ENCODE measurements at regions not wholly inside any gene's neighbourhood (a gene's known extent, or its start where the extent isn't known, plus 50 kb on each side); places are given as distances from the start of the nearest gene placed in this dataset.

DNA sequence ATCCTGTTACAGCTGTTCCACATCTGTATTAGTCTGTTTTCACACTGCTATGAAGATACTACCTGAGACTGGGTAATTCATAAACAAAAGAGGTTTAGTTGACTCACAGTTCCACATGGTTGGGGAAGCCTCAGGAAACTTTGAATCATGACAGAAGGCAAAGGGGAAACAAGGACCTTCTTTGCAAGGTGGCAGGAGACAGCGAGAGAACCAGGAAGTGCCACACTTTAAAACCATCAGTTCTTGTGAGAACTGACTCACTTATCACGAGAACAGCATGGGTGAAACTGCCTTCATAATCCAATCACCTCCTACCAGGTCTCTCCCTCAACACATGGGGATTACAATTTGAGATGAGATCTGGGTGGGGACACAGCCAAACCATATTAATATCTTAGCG, 110.3 kb upstream of the TRABD2B start:
- H3K27me3 ChIP-seq (ENCODE audit: control insufficient read depth, insufficient read depth, low read length), result no peaks in the 10 kb centered on the region
- no peak overlapping the region for H3K4me3 ChIP-seq (ENCODE audit: low read length)
- WGBS (ENCODE audit: insufficient coverage, low lambda C conversion rate), result no CpG with 5 or more reads among the region's 3 CpGs
- peak in 1 of 2 donors; percentile 26 for DNase-seq
- H3K4me1 ChIP-seq (ENCODE audit: control insufficient read depth, insufficient read depth, low read length), result peaks cover 7% of the 10 kb centered on the region
- no peak overlapping the region for H3K27ac ChIP-seq (ENCODE audit: low read length)
- no peaks in the 10 kb centered on the region for H3K9me3 ChIP-seq (ENCODE audit: control insufficient read depth, low read depth, low read length)
- H3K36me3 ChIP-seq (ENCODE audit: control insufficient read depth, insufficient read depth, low read length), result no peaks in the 10 kb centered on the region

DNA sequence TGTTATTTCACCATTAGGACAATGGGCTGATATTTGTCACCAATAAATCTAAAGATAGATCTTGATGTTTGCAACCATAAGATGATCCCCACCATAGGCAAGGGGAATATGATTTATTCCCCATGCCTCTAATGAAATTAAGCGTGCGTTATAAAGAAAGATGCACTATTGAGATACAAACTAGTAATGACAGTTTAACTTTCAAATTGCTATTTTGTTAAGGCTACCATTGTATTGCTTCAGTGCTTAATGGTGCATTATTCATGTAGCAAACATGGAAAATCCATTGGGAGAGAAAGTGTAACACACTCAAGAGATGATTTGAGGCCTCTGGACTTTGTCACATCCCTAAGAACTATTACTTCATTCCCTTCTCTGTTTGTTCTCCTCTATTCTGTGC, 108.9 kb upstream of the TRABD2B start:
- DNase-seq, result no peak
- Histone ChIP-seq H3K4me3 (ENCODE audit: low read length) (no peak overlapping the region), H3K36me3 (ENCODE audit: control insufficient read depth, insufficient read depth, low read length) (no peaks in the 10 kb centered on the region), H3K4me1 (ENCODE audit: control insufficient read depth, insufficient read depth, low read length) (peaks cover 7% of the 10 kb centered on the region), H3K9me3 (ENCODE audit: control insufficient read depth, low read depth, low read length) (no peaks in the 10 kb centered on the region), H3K27me3 (ENCODE audit: control insufficient read depth, insufficient read depth, low read length) (no peaks in the 10 kb centered on the region), H3K27ac (ENCODE audit: low read length) (no peak overlapping the region)
- WGBS (ENCODE audit: insufficient coverage, low lambda C conversion rate), result no CpG with 5 or more reads among the region's 2 CpGs

DNA sequence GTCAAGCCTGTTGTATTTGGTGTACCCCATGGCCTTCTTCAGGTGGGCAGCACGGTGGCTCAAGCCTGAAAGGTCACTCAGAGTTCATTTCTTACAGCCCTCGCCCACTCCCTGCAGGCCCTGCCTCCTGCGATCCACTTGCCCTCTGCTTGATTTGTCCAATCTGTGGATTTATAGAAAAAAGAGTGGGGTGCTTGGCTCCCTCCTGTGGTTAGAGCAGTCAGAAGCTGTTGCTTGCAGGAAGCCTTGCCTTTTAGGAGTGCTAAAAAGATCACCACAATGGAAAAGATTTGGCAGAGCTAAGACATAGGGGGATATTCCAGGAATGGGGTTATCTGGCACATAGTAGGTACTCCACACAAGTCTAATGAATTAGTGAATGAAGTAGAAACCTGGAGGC, 108.0 kb upstream of the TRABD2B start:
- Histone ChIP-seq H3K4me3 (ENCODE audit: low read length) (no peak overlapping the region), H3K4me1 (ENCODE audit: control insufficient read depth, insufficient read depth, low read length) (peaks cover 7% of the 10 kb centered on the region), H3K36me3 (ENCODE audit: control insufficient read depth, insufficient read depth, low read length) (no peaks in the 10 kb centered on the region), H3K9me3 (ENCODE audit: control insufficient read depth, low read depth, low read length) (no peaks in the 10 kb centered on the region), H3K27ac (ENCODE audit: low read length) (no peak overlapping the region), H3K27me3 (ENCODE audit: control insufficient read depth, insufficient read depth, low read length) (no peaks in the 10 kb centered on the region)
- no peak for DNase-seq
- no CpG with 5 or more reads among the region's 3 CpGs for WGBS (ENCODE audit: insufficient coverage, low lambda C conversion rate)

DNA sequence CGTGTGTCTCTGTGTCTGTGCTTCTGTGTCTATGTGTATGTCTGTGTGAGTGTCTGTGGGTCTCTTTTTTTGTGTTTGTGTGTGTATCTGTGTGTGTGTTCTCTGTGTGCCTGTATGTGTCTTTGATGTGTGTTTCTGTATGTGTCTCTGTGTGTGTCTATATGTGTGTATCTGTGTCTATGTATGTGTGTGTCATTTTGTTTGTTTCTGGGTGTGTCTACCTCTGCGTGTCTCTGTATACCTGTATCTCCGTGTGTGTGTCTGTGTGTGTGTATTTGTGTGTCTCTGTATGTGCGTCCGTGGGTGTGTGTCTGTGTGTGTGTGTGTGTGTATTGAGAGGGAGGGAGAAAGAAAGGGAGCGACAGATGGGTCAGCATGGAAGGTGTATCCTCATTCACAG, 106.3 kb upstream of the TRABD2B start:
- Histone ChIP-seq H3K4me3 (ENCODE audit: low read length) (no peak overlapping the region), H3K36me3 (ENCODE audit: control insufficient read depth, insufficient read depth, low read length) (no peaks in the 10 kb centered on the region), H3K4me1 (ENCODE audit: control insufficient read depth, insufficient read depth, low read length) (peaks cover 7% of the 10 kb centered on the region), H3K27me3 (ENCODE audit: control insufficient read depth, insufficient read depth, low read length) (no peaks in the 10 kb centered on the region), H3K27ac (ENCODE audit: low read length) (no peak overlapping the region), H3K9me3 (ENCODE audit: control insufficient read depth, low read depth, low read length) (no peaks in the 10 kb centered on the region)
- WGBS (ENCODE audit: insufficient coverage, low lambda C conversion rate), result no CpG with 5 or more reads among the region's 6 CpGs
- DNase-seq, result no peak

DNA sequence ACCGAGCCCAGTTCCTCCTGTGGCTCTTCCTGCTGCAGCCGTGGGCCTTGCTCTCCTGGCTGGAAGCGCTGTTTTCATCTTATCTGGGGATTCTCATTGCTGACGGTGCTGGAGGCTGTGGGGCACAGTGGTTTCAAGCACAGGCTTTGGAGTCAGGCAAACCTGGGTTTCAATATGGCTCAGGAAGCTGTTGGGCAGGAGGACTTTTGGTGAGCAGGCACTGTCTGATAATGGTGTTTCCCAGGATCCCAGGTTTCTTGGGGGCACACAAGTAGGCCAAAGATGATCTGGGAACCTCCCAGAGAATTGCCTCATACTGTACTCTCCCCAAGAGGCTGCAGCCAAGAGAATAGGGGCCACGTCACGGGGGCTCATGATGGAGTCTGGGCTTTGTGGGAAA, 105.6 kb upstream of the TRABD2B start:
- H3K27me3 ChIP-seq (ENCODE audit: control insufficient read depth, insufficient read depth, low read length), result no peaks in the 10 kb centered on the region
- H3K4me1 ChIP-seq (ENCODE audit: control insufficient read depth, insufficient read depth, low read length), result peaks cover 7% of the 10 kb centered on the region
- no CpG with 5 or more reads among the region's 6 CpGs for WGBS (ENCODE audit: insufficient coverage, low lambda C conversion rate)

DNA sequence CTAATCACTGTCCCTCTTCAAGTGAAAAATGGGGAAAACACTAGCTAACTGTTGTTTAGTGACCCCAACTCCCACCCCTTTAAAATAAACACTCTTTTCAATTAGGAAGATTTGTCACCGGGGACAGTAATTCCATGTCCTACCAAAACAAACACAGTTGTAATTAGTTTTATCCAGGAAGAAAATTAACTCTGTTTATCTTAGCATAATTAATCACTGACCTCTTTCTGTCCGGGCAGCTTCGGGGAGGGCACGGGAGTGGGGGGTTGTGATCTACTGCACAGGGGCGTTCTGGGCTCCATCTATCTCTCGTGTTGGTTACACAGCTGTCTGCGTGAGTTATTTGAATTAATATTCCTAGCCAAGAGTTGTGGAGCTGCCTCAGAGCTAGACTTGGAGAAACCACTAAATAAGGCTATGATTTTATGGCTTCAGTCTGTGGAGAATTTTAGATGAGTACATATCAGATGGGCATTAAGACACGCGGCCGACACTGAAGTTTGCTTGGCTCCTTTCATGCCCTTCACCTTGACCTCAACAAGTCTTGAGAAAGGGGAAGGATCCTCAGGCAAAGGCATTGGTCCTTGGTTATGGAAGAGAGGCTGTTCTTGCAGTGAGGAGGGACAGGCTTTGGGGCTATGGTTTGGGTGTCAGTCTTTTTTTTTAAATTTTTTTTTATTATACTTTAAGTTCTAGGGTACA, 102.0 kb upstream of the TRABD2B start:
- no CpG with 5 or more reads among the region's 10 CpGs for WGBS (ENCODE audit: insufficient coverage, low lambda C conversion rate)
- DNase-seq, result no peak
- Histone ChIP-seq H3K36me3 (ENCODE audit: control insufficient read depth, insufficient read depth, low read length) (no peaks in the 10 kb centered on the region), H3K9me3 (ENCODE audit: control insufficient read depth, low read depth, low read length) (no peaks in the 10 kb centered on the region), H3K4me1 (ENCODE audit: control insufficient read depth, insufficient read depth, low read length) (no peaks in the 10 kb centered on the region), H3K27ac (ENCODE audit: low read length) (no peak overlapping the region), H3K27me3 (ENCODE audit: control insufficient read depth, insufficient read depth, low read length) (no peaks in the 10 kb centered on the region), H3K4me3 (ENCODE audit: low read length) (no peak overlapping the region)

More for the DNA sequence above, 105.6 kb upstream of the TRABD2B start:
- no peaks in the 10 kb centered on the region for H3K36me3 ChIP-seq (ENCODE audit: control insufficient read depth, insufficient read depth, low read length)
- no peak overlapping the region for H3K27ac ChIP-seq (ENCODE audit: low read length)
- no peaks in the 10 kb centered on the region for H3K9me3 ChIP-seq (ENCODE audit: control insufficient read depth, low read depth, low read length)
- DNase-seq, result no peak
- H3K4me3 ChIP-seq (ENCODE audit: low read length), result no peak overlapping the region

DNA sequence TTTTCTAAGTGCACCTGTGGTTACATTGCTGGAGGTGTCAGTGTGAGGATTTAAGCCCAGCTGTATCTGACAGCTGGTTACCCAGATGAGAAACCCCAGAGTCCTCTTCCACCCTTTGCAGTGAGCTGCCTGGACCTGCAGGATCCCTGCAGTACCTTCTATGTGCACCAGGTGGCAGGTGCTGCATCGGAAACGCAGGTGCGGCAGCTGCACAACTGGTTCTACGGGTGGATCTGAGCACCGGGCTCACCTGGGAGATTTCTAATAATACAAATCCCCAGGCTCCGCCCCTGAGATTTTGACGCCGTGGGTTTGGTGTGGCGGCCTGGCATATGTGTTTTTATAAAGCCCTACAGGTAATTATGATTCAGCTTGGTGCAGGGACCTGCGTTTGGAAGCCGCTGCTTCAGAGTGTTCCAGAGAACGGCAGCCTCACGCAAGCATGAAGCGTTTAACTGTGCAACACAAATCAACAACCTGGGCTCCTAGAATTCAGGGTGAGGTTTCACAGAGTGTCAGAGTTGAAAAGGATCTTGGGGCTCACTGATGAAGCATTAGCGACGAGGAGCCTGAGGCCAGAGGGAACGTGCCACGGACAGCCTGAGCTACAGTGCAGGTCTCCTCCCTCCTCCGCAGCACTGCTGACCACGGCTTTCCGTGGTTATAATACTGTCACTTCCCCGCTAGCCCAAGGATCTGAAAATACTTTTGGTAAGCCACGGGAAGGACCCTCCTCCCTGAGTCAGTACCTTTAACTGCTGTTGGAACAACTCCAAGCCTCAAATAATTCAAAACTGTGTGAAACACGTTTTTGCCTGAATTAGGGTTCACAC, 96.7 kb upstream of the TRABD2B start:
- no CpG with 5 or more reads among the region's 24 CpGs for WGBS (ENCODE audit: insufficient coverage, low lambda C conversion rate)
- no peak overlapping the region for H3K4me3 ChIP-seq (ENCODE audit: low read length)

DNA sequence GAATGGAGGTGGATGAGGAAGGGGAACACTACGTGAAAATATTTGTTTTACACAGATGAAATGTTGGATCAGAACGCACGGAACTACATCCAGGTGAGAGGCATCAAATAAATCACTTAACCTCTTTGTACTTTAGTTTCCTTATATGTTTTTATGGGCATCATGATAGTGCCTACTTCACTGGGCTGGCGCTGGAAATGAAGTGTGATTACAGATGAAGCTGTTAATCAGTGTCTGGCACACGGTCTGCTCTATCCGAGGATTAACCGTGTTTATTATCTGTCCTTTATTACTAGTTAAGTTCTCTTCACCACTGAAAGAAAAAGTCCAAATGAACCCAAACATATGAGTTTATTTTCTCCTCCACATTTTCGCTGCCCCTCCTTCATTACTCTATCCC, 96.0 kb upstream of the TRABD2B start:
- no peaks in the 10 kb centered on the region for H3K4me1 ChIP-seq (ENCODE audit: control insufficient read depth, insufficient read depth, low read length)
- peaks cover 4% of the 10 kb centered on the region for H3K9me3 ChIP-seq (ENCODE audit: control insufficient read depth, low read depth, low read length)
- H3K4me3 ChIP-seq (ENCODE audit: low read length), result no peak overlapping the region
- 13% methylated on average over 3 of the region's 8 CpGs for WGBS (ENCODE audit: insufficient coverage, low lambda C conversion rate)
- H3K27ac ChIP-seq (ENCODE audit: low read length), result no peak overlapping the region
- DNase-seq, result no peak
- no peaks in the 10 kb centered on the region for H3K36me3 ChIP-seq (ENCODE audit: control insufficient read depth, insufficient read depth, low read length)
- H3K27me3 ChIP-seq (ENCODE audit: control insufficient read depth, insufficient read depth, low read length), result no peaks in the 10 kb centered on the region

More for the DNA sequence above, 96.7 kb upstream of the TRABD2B start:
- Histone ChIP-seq H3K9me3 (ENCODE audit: control insufficient read depth, low read depth, low read length) (peaks cover 4% of the 10 kb centered on the region), H3K27ac (ENCODE audit: low read length) (no peak overlapping the region), H3K27me3 (ENCODE audit: control insufficient read depth, insufficient read depth, low read length) (no peaks in the 10 kb centered on the region), H3K4me1 (ENCODE audit: control insufficient read depth, insufficient read depth, low read length) (no peaks in the 10 kb centered on the region), H3K36me3 (ENCODE audit: control insufficient read depth, insufficient read depth, low read length) (no peaks in the 10 kb centered on the region)
- DNase-seq, result peak; percentile 84 to 86

DNA sequence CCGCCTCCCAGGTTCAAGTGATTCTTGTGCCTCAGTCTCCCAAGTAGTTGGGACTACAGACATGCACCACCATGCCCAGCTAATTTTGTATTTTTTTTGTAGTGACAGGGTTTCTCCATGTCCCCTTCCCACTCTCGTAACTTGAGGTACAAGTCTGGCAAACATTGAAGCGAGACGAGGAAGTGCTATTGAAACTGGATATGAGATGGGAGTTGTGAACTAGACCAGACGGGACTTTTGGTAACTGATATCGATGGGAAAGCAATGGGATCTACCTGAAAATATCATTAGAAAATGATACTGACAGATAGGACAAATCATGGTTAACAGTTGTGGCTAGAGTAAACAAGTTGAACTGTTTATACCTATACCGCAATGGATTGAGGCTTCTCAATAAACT, 95.2 kb upstream of the TRABD2B start:
- H3K36me3 ChIP-seq (ENCODE audit: control insufficient read depth, insufficient read depth, low read length), result no peaks in the 10 kb centered on the region
- no peak overlapping the region for H3K27ac ChIP-seq (ENCODE audit: low read length)
- WGBS (ENCODE audit: insufficient coverage, low lambda C conversion rate), result no CpG with 5 or more reads among the region's 7 CpGs
- no peak overlapping the region for H3K4me3 ChIP-seq (ENCODE audit: low read length)
- H3K9me3 ChIP-seq (ENCODE audit: control insufficient read depth, low read depth, low read length), result peaks cover 4% of the 10 kb centered on the region
- DNase-seq, result no peak
- no peaks in the 10 kb centered on the region for H3K4me1 ChIP-seq (ENCODE audit: control insufficient read depth, insufficient read depth, low read length)
- H3K27me3 ChIP-seq (ENCODE audit: control insufficient read depth, insufficient read depth, low read length), result no peaks in the 10 kb centered on the region

DNA sequence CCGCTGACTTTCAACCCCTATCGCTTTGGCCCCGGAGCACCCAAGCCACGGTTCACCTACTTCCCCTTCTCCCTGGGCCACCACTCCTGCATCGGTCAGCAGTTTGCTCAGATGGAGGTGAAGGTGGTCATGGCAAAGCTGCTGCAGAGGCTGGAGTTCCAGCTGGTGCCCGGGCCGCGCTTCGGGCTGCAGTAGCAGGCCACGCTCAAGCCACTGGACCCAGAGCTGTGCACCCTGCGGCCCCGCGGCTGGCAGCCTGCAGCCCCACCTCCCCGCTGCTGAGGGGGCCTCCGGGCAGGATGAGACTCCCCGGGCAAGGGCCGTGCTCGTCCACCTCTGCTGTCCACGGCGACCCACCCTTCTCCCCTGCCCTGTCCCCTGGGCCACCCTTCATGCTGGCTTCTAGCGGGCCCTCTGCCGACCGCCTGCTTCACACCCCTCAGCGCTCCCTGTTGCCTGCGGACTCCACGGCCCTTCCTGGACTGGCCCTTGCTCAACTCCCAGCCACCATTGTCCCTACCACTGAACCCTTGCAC, 92.2 kb upstream of the TRABD2B start:
- no peaks in the 10 kb centered on the region for H3K4me1 ChIP-seq (ENCODE audit: control insufficient read depth, insufficient read depth, low read length)
- H3K4me3 ChIP-seq (ENCODE audit: low read length), result no peak overlapping the region
- no peaks in the 10 kb centered on the region for H3K36me3 ChIP-seq (ENCODE audit: control insufficient read depth, insufficient read depth, low read length)
- H3K27ac ChIP-seq (ENCODE audit: low read length), result no peak overlapping the region
- WGBS (ENCODE audit: insufficient coverage, low lambda C conversion rate), result no CpG with 5 or more reads among the region's 26 CpGs
- no peak for DNase-seq
- peaks cover 4% of the 10 kb centered on the region for H3K9me3 ChIP-seq (ENCODE audit: control insufficient read depth, low read depth, low read length)
- no peaks in the 10 kb centered on the region for H3K27me3 ChIP-seq (ENCODE audit: control insufficient read depth, insufficient read depth, low read length)

Data from large intestine (tissue), 3 donors.